Liver (tissue), 3 donors: ENCODE measurements at regions not wholly inside any gene's neighbourhood (a gene's known extent, or its start where the extent isn't known, plus 50 kb on each side); places are given as distances from the start of the nearest gene placed in this dataset.

Experiments used
- EGR1 ChIP-seq, 2 donors: IDR thresholded peaks; 2 replicates each; pipeline ENCODE4 v1.6.1; 2016 to 2018; ENCODE audit warnings: antibody characterized with exemption in 2 of 2, low read depth in 2 of 2
- FOXA1 ChIP-seq: IDR thresholded peaks from 2 replicates; pipeline ENCODE4 v1.6.1; 2016; ENCODE audit warnings: antibody characterized with exemption
- GABPA ChIP-seq, 2 donors: IDR thresholded peaks in 1 of 2; conservative IDR thresholded peaks in 1 of 2; 2 replicates each; pipeline ENCODE4 v1.6.1; 2016; ENCODE audit warnings: antibody characterized with exemption in 2 of 2, mild to moderate bottlenecking in 1 of 2, moderate library complexity in 1 of 2
- JUND ChIP-seq, 2 donors: IDR thresholded peaks; 2 replicates each; pipeline ENCODE4 v1.6.1; 2016; ENCODE audit warnings: antibody characterized with exemption in 2 of 2
- RAD21 ChIP-seq, 2 donors: IDR thresholded peaks; 2 replicates each; pipeline ENCODE4 v1.6.1; 2016; ENCODE audit warnings: antibody characterized with exemption in 2 of 2, mild to moderate bottlenecking in 2 of 2
- RXRA ChIP-seq, 2 donors: IDR thresholded peaks; 2 replicates each; pipeline ENCODE4 v1.6.1; 2017 to 2018; ENCODE audit warnings: antibody characterized with exemption in 2 of 2, mild to moderate bottlenecking in 1 of 2
- SP1 ChIP-seq: IDR thresholded peaks from 2 replicates; pipeline ENCODE4 v1.6.1; 2018; ENCODE audit warnings: antibody characterized with exemption, mild to moderate bottlenecking
- TAF1 ChIP-seq: conservative IDR thresholded peaks from 2 replicates; pipeline ENCODE4 v1.6.1; 2016; ENCODE audit warnings: antibody characterized with exemption, mild to moderate bottlenecking
- YY1 ChIP-seq: IDR thresholded peaks from 2 replicates; pipeline ENCODE4 v1.6.1; 2016; ENCODE audit warnings: antibody characterized with exemption, mild to moderate bottlenecking
- TF ChIP-seq, protein P1 (sequence below): fragments of 150-350 bp; IDR thresholded peaks from 2 replicates; pipeline ENCODE4 v1.5.1; 2017; ENCODE audit warnings: improper control_type of control experiment, low read depth, low read length; ENCODE audit not compliant: missing input control
- TF ChIP-seq, protein P2 (sequence below): IDR thresholded peaks from 2 replicates; pipeline ENCODE4 v1.6.1; 2016; ENCODE audit warnings: antibody characterized with exemption
- TF ChIP-seq, protein P3 (sequence below): IDR thresholded peaks from 2 replicates; pipeline ENCODE4 v1.6.1; 2016; ENCODE audit warnings: antibody characterized with exemption, mild to moderate bottlenecking
- donor health status: healthy.
- donor health status: healthy.

DNA sequence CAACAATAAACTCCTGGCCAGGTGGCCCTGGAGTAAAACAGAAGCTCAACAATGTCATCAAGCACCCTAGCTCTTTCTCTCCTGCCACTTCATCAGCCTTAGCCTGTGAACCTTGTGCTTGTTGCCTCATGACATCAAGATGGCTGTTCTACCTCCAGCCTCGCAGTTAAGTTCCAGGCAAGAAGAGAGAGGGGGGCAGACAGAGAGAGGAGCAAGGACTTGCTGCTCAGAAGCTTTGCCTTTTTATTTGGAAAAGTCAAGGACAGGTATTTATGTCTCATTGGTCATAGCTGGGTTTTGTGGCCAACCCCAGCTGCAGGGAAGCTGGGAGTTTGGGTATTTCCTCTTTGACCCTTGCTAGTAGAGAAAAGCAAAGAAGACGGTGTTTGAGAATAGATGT, 60.3 kb upstream of the GADD45A start:
- TF ChIP-seq, protein P1, sequence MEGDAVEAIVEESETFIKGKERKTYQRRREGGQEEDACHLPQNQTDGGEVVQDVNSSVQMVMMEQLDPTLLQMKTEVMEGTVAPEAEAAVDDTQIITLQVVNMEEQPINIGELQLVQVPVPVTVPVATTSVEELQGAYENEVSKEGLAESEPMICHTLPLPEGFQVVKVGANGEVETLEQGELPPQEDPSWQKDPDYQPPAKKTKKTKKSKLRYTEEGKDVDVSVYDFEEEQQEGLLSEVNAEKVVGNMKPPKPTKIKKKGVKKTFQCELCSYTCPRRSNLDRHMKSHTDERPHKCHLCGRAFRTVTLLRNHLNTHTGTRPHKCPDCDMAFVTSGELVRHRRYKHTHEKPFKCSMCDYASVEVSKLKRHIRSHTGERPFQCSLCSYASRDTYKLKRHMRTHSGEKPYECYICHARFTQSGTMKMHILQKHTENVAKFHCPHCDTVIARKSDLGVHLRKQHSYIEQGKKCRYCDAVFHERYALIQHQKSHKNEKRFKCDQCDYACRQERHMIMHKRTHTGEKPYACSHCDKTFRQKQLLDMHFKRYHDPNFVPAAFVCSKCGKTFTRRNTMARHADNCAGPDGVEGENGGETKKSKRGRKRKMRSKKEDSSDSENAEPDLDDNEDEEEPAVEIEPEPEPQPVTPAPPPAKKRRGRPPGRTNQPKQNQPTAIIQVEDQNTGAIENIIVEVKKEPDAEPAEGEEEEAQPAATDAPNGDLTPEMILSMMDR, result no peak
- TF ChIP-seq, protein P2, sequence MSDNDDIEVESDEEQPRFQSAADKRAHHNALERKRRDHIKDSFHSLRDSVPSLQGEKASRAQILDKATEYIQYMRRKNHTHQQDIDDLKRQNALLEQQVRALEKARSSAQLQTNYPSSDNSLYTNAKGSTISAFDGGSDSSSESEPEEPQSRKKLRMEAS, result no peak
- no peak for TF ChIP-seq TAF1
- TF ChIP-seq JUND (IDR thresholded peaks at IDR 0.05), result no peak
- TF ChIP-seq FOXA1, result no peak
- TF ChIP-seq, protein P3, sequence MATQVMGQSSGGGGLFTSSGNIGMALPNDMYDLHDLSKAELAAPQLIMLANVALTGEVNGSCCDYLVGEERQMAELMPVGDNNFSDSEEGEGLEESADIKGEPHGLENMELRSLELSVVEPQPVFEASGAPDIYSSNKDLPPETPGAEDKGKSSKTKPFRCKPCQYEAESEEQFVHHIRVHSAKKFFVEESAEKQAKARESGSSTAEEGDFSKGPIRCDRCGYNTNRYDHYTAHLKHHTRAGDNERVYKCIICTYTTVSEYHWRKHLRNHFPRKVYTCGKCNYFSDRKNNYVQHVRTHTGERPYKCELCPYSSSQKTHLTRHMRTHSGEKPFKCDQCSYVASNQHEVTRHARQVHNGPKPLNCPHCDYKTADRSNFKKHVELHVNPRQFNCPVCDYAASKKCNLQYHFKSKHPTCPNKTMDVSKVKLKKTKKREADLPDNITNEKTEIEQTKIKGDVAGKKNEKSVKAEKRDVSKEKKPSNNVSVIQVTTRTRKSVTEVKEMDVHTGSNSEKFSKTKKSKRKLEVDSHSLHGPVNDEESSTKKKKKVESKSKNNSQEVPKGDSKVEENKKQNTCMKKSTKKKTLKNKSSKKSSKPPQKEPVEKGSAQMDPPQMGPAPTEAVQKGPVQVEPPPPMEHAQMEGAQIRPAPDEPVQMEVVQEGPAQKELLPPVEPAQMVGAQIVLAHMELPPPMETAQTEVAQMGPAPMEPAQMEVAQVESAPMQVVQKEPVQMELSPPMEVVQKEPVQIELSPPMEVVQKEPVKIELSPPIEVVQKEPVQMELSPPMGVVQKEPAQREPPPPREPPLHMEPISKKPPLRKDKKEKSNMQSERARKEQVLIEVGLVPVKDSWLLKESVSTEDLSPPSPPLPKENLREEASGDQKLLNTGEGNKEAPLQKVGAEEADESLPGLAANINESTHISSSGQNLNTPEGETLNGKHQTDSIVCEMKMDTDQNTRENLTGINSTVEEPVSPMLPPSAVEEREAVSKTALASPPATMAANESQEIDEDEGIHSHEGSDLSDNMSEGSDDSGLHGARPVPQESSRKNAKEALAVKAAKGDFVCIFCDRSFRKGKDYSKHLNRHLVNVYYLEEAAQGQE, result no peak
- TF ChIP-seq EGR1 (IDR thresholded peaks at IDR 0.05; ENCODE audit: low read depth in 2 of 2), result no peak
- TF ChIP-seq YY1, result no peak
- no peak for TF ChIP-seq GABPA (IDR thresholded peaks at IDR 0.05 in 1 of 2, conservative IDR thresholded peaks at IDR 0.05 in 1 of 2)
- TF ChIP-seq RAD21 (IDR thresholded peaks at IDR 0.05), result no peak
- TF ChIP-seq RXRA (IDR thresholded peaks at IDR 0.05), result no peak
- no peak for TF ChIP-seq SP1
